GM23248 (cell line): ENCODE measurements at regions not wholly inside any gene's neighbourhood (a gene's known extent, or its start where the extent isn't known, plus 50 kb on each side); places are given as distances from the start of the nearest gene placed in this dataset.

Source experiments
- DNase-seq: peaks from one replicate; pipeline ENCODE4 v3.0.0-alpha.2; 2015
- H2AFZ ChIP-seq: fragments of 200-600 bp; sonication (generic); 2 replicates; pipeline ENCODE4 v1.6.1; 2016; ENCODE audit warnings: antibody characterized with exemption
- H3F3A ChIP-seq: fragments of 200-600 bp; sonication (generic); 2 replicates; pipeline ENCODE4 v1.6.1; 2016; ENCODE audit warnings: mild to moderate bottlenecking, antibody characterized with exemption, mixed run types; ENCODE audit not compliant: insufficient read depth
- H3K27ac ChIP-seq: fragments of 200-600 bp; sonication (generic); 2 replicates; pipeline ENCODE4 v1.5.1; 2016; ENCODE audit warnings: mild to moderate bottlenecking
- H3K27me3 ChIP-seq: fragments of 200-600 bp; sonication (generic); replicated peaks from 2 replicates; pipeline ENCODE4 v1.6.1; 2016; ENCODE audit warnings: mild to moderate bottlenecking; ENCODE audit not compliant: insufficient read depth
- H3K36me3 ChIP-seq: fragments of 200-600 bp; sonication (generic); 2 replicates; pipeline ENCODE4 v1.6.1; 2016; ENCODE audit warnings: low read depth, mild to moderate bottlenecking
- H3K4me1 ChIP-seq: fragments of 200-600 bp; sonication (generic); 2 replicates; pipeline ENCODE4 v1.6.1; 2016; ENCODE audit warnings: mild to moderate bottlenecking; ENCODE audit not compliant: insufficient read depth
- H3K4me2 ChIP-seq: fragments of 200-600 bp; sonication (generic); one replicate; pipeline ENCODE4 v1.6.1; 2016; ENCODE audit warnings: mild to moderate bottlenecking; ENCODE audit not compliant: unreplicated experiment
- H3K4me3 ChIP-seq: fragments of 200-600 bp; sonication (generic); 2 replicates; pipeline ENCODE4 v1.5.1; 2016; ENCODE audit warnings: mild to moderate bottlenecking
- H3K79me2 ChIP-seq: fragments of 200-600 bp; sonication (generic); 2 replicates; pipeline ENCODE4 v1.6.1; 2016; ENCODE audit warnings: mild to moderate bottlenecking; ENCODE audit not compliant: insufficient read depth
- H3K9ac ChIP-seq: fragments of 200-600 bp; sonication (generic); 2 replicates; pipeline ENCODE4 v1.6.1; 2016; ENCODE audit warnings: mild to moderate bottlenecking
- H3K9me2 ChIP-seq: fragments of 200-600 bp; sonication (generic); 2 replicates; pipeline ENCODE4 v1.6.1; 2016; ENCODE audit warnings: mixed run types, mild to moderate bottlenecking, moderate library complexity; ENCODE audit not compliant: insufficient read depth
- H3K9me3 ChIP-seq: fragments of 200-600 bp; sonication (generic); one replicate; pipeline ENCODE4 v1.6.1; 2017; ENCODE audit warnings: low read depth
- H4K20me1 ChIP-seq: fragments of 200-600 bp; sonication (generic); 2 replicates; pipeline ENCODE4 v1.6.0; 2016; ENCODE audit not compliant: insufficient read depth
- EZH2 ChIP-seq: fragments of 200-600 bp; sonication (generic); IDR thresholded peaks from 2 replicates; pipeline ENCODE4 v1.6.1; 2018; ENCODE audit warnings: antibody characterized with exemption, mild to moderate bottlenecking; ENCODE audit not compliant: insufficient read depth, poor library complexity, severe bottlenecking
- EZH2phosphoT487 ChIP-seq: fragments of 200-600 bp; sonication (generic); IDR thresholded peaks from 2 replicates; pipeline ENCODE4 v1.6.1; 2018; ENCODE audit warnings: antibody characterized with exemption, moderate library complexity, mild to moderate bottlenecking, low read depth; ENCODE audit not compliant: insufficient read depth
- WGBS, 2 experiments: methylation state at CpG; one replicate each; pipeline ENCODE4 v1.1.6; 2015 to 2017; ENCODE audit warnings: low lambda C conversion rate in 2 of 2, low coverage in 1 of 2; ENCODE audit errors: missing lambda C conversion rate in 2 of 2; 5-methylcytosine and 5-hydroxymethylcytosine counted together
- in situ Hi-C: fragments of 300-500 bp; cut with MboI; formaldehyde crosslinking; loops from 2 replicates; pipeline ENCODE4 v1.15.0; 2020

- Histone ChIP-seq H3F3A (no peaks in the 10 kb centered on the region), H2AFZ (no peak overlapping the region), H3K4me2 (no peak overlapping the region), H4K20me1 (no peaks in the 10 kb centered on the region), H3K27me3 (peaks cover 10% of the 10 kb centered on the region; the same call in 1 of the 2 replicates), H3K36me3 (no peaks in the 10 kb centered on the region), H3K4me1 (no peaks in the 10 kb centered on the region), H3K79me2 (no peaks in the 10 kb centered on the region), H3K4me3 (no peak overlapping the region), H3K9me3 (no peaks in the 10 kb centered on the region), H3K9me2 (no peaks in the 10 kb centered on the region), H3K27ac (no peak overlapping the region), H3K9ac (no peak overlapping the region)
- in situ Hi-C loops, result no loop called here
- WGBS, 2 experiments, result 43 to 44% methylated on average over 3 of the region's 3 CpGs
- TF ChIP-seq EZH2, result no peak
- no peak for TF ChIP-seq EZH2phosphoT487
- no peak for DNase-seq
Observed at GRCh38 chr14:65993103-65993502, 493.1 kb upstream of the CCDC196 start.

- Histone ChIP-seq H3K27ac (no peak overlapping the region), H3K4me3 (no peak overlapping the region), H3K9me3 (no peaks in the 10 kb centered on the region), H3F3A (no peaks in the 10 kb centered on the region), H2AFZ (no peak overlapping the region), H3K36me3 (no peaks in the 10 kb centered on the region), H3K79me2 (no peaks in the 10 kb centered on the region), H3K9me2 (no peaks in the 10 kb centered on the region), H3K4me2 (no peak overlapping the region), H4K20me1 (no peaks in the 10 kb centered on the region), H3K4me1 (no peaks in the 10 kb centered on the region), H3K27me3 (peaks cover 10% of the 10 kb centered on the region; the same call in 1 of the 2 replicates), H3K9ac (no peak overlapping the region)
- TF ChIP-seq EZH2, result no peak
- TF ChIP-seq EZH2phosphoT487, result no peak
- 48 to 52% methylated on average over 5 of the region's 5 CpGs for WGBS, 2 experiments
- in situ Hi-C loops, result no loop called here
- no peak for DNase-seq
Observed at GRCh38 chr14:65993996-65994395, 492.2 kb upstream of the CCDC196 start.

- Histone ChIP-seq H3K9me2 (no peaks in the 10 kb centered on the region), H3K79me2 (no peaks in the 10 kb centered on the region), H3K9ac (no peak overlapping the region), H3K4me3 (no peak overlapping the region), H3K36me3 (no peaks in the 10 kb centered on the region), H4K20me1 (no peaks in the 10 kb centered on the region), H2AFZ (no peak overlapping the region), H3K9me3 (no peaks in the 10 kb centered on the region), H3K4me1 (no peaks in the 10 kb centered on the region), H3K27me3 (0 out of 2 replicates have a peak, but pooled peaks cover 8% of the 10 kb centered on the region), H3F3A (no peaks in the 10 kb centered on the region), H3K4me2 (no peak overlapping the region), H3K27ac (no peak overlapping the region)
- in situ Hi-C loops, result no loop called here
- TF ChIP-seq EZH2, result no peak
- TF ChIP-seq EZH2phosphoT487, result no peak
- no peak for DNase-seq
- 38 to 43% methylated on average over 2 of the region's 2 CpGs for WGBS, 2 experiments
Observed at GRCh38 chr14:65997347-65997746, 488.8 kb upstream of the CCDC196 start.

DNA sequence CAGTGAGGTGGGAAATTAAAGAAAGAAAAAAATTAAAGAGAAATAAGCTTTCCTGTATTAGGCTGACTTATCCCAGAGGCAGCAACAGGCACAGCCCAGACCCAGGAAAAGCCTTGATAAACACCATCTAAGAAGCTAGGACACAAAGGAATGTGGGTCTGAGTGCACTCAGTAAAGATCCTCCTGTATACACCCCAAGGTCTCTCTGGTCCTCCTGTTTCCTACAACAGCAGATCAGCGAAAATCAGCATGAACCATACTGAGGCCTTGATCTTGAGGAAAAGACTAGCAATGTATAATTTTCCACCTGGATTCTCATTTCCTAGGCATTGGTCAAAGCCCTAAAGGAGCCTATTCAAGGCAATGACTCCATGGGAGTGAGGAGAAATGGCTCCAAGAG, 486.3 kb upstream of the CCDC196 start:
- H3K36me3 ChIP-seq, result no peaks in the 10 kb centered on the region
- no peaks in the 10 kb centered on the region for H3K9me3 ChIP-seq
- no peak overlapping the region for H3K4me2 ChIP-seq
- H4K20me1 ChIP-seq, result no peaks in the 10 kb centered on the region
- H3K9me2 ChIP-seq, result no peaks in the 10 kb centered on the region
- H3K27me3 ChIP-seq, result peaks cover 12% of the 10 kb centered on the region; the same call in 1 of the 2 replicates
- WGBS, 2 experiments, result 8 to 17% methylated on average over 1 of the region's 1 CpG
- in situ Hi-C loops, result no loop called here
- DNase-seq, result no peak
- no peaks in the 10 kb centered on the region for H3K4me1 ChIP-seq
- H3K27ac ChIP-seq, result no peak overlapping the region
- no peaks in the 10 kb centered on the region for H3F3A ChIP-seq
- H3K9ac ChIP-seq, result no peak overlapping the region
- no peak overlapping the region for H2AFZ ChIP-seq
- H3K4me3 ChIP-seq, result no peak overlapping the region
- H3K79me2 ChIP-seq, result no peaks in the 10 kb centered on the region
- TF ChIP-seq EZH2phosphoT487, result no peak

- 14 to 19% methylated on average over 1 of the region's 1 CpG for WGBS, 2 experiments
- no peaks in the 10 kb centered on the region for H4K20me1 ChIP-seq
- no peaks in the 10 kb centered on the region for H3K36me3 ChIP-seq
- H3K4me3 ChIP-seq, result no peak overlapping the region
- no peak overlapping the region for H3K4me2 ChIP-seq
- H3K79me2 ChIP-seq, result no peaks in the 10 kb centered on the region
- in situ Hi-C loops, result no loop called here
- no peak overlapping the region for H3K27ac ChIP-seq
- TF ChIP-seq EZH2phosphoT487 (no peak), EZH2 (no peak)
- DNase-seq, result no peak
- no peaks in the 10 kb centered on the region for H3K9me3 ChIP-seq
- no peak overlapping the region for H2AFZ ChIP-seq
- H3F3A ChIP-seq, result no peaks in the 10 kb centered on the region
- no peaks in the 10 kb centered on the region for H3K4me1 ChIP-seq
- H3K9ac ChIP-seq, result no peak overlapping the region
- peaks cover 16% of the 10 kb centered on the region; the same call in 1 of the 2 replicates for H3K27me3 ChIP-seq
- no peaks in the 10 kb centered on the region for H3K9me2 ChIP-seq
Observed at GRCh38 chr14:66000766-66001165, 485.4 kb upstream of the CCDC196 start.
